GM06990 (cell line): ENCODE measurements at regions not wholly inside any gene's neighbourhood (a gene's known extent, or its start where the extent isn't known, plus 50 kb on each side); places are given as distances from the start of the nearest gene placed in this dataset.

ENCODE experiments used
- DNase-seq: peaks from one replicate; pipeline ENCODE4 v3.0.0-alpha.2; 2011; ENCODE audit not compliant: insufficient read length; ENCODE audit errors: extremely low read depth
- H3K27me3 ChIP-seq: replicated peaks from 2 replicates; pipeline ENCODE4 v1.6.0; 2011; ENCODE audit warnings: low read length; ENCODE audit not compliant: control insufficient read depth, insufficient read depth
- H3K36me3 ChIP-seq: 2 replicates; pipeline ENCODE4 v1.5.1; 2011; ENCODE audit warnings: low read length; ENCODE audit not compliant: control insufficient read depth, insufficient read depth
- H3K4me3 ChIP-seq: replicated peaks from 2 replicates; pipeline ENCODE4 v1.5.1; 2011; ENCODE audit warnings: low read depth, mild to moderate bottlenecking, control low read depth, low read length
- CTCF ChIP-seq: IDR thresholded peaks from 2 replicates; pipeline ENCODE4 v1.5.1; 2011; ENCODE audit warnings: low read length, control low read depth, mild to moderate bottlenecking, inconsistent platforms; ENCODE audit not compliant: insufficient read depth, poor library complexity, severe bottlenecking

GRCh38 chr14:61628016-61628725 is 67.1 kb upstream of the HIF1A start:
- Histone ChIP-seq H3K27me3 (no peaks in the 10 kb centered on the region), H3K36me3 (no peaks in the 10 kb centered on the region), H3K4me3 (no peak overlapping the region)
- no peak for TF ChIP-seq CTCF
- DNase-seq, result no peak

DNA sequence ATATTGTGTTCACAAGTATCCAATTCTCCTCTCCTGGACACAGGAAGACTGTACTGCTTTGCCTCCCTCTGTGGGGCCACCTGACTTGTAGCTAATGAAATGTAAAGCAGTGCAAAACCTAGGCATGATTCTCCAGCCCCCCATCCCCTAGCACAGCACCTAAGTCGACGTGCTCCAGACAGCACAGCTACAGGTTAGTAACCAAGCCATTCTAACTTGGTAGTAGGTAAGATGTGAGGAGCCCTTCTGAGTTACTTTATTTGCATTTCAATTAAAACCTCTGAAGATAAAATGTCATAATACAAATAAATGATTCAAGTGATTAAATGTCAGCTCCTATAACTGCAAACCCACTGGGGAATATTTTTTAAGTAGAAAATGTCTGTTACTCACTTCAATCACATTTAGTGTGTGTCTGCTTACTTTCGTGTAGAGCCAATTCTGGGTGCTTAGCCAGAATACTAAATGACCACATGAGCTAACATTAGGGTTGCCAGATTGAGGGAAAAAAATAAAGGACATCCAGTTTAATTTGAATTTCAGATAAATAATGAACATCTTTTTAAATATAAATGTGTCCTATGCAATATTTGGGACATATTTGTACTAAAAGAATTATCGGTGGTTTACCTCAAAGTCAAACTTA is 64.8 kb upstream of the HIF1A start:
- H3K36me3 ChIP-seq, result no peaks in the 10 kb centered on the region
- no peaks in the 10 kb centered on the region for H3K27me3 ChIP-seq
- no peak overlapping the region for H3K4me3 ChIP-seq
- no peak for DNase-seq
- TF ChIP-seq CTCF, result no peak

DNA sequence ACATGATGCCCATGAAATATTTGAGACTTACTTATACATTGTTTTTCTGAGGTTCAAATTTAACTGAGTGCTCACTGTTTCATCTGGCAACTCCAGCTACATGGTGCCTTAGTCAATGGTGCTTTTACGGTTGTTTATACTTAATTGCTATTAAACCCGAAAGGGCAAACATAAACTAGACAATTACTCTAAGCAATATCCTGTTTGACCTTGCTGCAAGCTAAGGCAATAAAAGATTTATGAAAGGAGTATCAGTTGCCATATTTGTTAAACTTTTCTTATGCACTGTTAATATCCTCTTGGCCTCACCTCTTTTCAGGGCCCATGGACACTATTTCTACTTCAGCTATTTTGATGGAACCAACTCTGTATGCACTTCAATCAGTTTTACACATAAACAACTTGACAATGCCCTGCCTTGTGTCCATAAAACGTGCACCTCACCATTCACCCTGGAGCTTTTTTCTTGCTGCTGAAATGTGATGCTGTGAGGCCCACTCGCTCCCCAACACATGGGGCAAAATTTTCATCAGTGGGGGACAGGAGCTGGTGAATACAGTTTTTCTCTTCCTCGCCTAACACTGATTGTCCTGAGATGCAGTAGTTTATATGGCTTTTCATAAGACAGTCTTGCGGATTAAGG is 64.1 kb upstream of the HIF1A start:
- Histone ChIP-seq H3K27me3 (no peaks in the 10 kb centered on the region), H3K36me3 (no peaks in the 10 kb centered on the region), H3K4me3 (no peak overlapping the region)
- TF ChIP-seq CTCF, result no peak
- DNase-seq, result no peak

DNA sequence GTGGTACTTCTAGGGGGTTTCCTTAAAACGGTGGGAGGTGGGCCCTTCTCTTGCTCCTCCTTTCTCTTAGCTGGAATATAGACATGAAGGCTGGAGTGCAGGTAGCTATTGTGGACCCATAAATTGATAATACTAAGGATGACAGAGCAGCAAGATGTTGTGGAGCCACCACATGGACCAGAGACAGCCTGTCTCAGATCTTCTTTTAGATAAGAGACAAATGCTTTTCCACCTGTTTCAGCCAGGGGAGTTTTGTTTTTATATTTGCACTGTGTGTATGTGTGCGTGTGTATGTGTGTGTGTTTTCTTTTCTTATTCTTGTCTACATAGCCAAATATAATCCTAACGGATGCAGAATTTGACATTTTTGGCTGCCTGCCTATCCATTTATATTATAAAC is 62.9 kb upstream of the HIF1A start:
- no peak for TF ChIP-seq CTCF

DNA sequence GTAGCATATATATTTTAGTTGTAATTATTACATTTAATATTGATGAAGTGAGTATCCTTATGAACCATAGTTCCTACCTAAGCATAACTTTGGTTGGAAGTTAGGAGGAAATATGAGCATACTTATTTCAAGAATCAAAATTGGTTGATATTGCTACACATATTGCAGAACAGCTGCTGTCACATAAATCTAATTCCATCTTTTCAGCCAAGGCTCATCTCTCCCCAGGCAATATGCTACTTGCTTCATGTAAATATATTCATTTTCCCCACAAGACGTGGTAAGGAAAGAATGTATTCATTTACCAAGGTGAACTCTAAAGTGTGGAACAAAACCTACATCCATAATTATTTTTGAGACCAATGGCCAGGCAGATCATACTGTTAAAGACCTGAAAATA is 62.5 kb upstream of the HIF1A start:
- H3K36me3 ChIP-seq, result no peaks in the 10 kb centered on the region
- DNase-seq, result no peak
- no peaks in the 10 kb centered on the region for H3K27me3 ChIP-seq
- no peak for TF ChIP-seq CTCF
- H3K4me3 ChIP-seq, result no peak overlapping the region

More for the DNA sequence above, 62.9 kb upstream of the HIF1A start:
- DNase-seq, result no peak
- Histone ChIP-seq H3K4me3 (no peak overlapping the region), H3K36me3 (no peaks in the 10 kb centered on the region), H3K27me3 (no peaks in the 10 kb centered on the region)
